GM12874 (cell line): ENCODE measurements at regions not wholly inside any gene's neighbourhood (a gene's known extent, or its start where the extent isn't known, plus 50 kb on each side); places are given as distances from the start of the nearest gene placed in this dataset.

ENCODE experiments used
- TF ChIP-seq, protein P1 (sequence below): IDR thresholded peaks from 2 replicates; pipeline ENCODE4 v1.5.1; 2011; ENCODE audit warnings: low read depth, mild to moderate bottlenecking, control low read depth, low read length, moderate library complexity; ENCODE audit not compliant: insufficient read depth

DNA sequence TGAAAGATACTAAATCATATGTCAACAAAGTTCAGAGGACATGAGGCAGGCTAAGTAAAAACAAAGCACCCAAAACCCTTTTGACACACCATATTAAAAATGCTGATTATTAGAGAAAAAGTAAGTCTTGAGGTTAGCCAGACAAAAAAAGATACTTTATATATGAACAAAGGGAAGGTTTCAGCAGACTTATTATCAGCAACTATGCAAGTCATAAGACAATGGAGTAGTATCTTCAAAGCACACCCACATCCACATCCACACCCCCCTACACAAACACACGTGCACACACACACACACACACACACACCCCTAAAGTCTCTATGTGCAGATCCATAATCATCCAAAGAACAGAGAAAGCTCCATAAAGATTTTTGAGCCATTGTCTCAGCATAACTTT, 1373.9 kb upstream of the CELF2 start:
- TF ChIP-seq, protein P1, sequence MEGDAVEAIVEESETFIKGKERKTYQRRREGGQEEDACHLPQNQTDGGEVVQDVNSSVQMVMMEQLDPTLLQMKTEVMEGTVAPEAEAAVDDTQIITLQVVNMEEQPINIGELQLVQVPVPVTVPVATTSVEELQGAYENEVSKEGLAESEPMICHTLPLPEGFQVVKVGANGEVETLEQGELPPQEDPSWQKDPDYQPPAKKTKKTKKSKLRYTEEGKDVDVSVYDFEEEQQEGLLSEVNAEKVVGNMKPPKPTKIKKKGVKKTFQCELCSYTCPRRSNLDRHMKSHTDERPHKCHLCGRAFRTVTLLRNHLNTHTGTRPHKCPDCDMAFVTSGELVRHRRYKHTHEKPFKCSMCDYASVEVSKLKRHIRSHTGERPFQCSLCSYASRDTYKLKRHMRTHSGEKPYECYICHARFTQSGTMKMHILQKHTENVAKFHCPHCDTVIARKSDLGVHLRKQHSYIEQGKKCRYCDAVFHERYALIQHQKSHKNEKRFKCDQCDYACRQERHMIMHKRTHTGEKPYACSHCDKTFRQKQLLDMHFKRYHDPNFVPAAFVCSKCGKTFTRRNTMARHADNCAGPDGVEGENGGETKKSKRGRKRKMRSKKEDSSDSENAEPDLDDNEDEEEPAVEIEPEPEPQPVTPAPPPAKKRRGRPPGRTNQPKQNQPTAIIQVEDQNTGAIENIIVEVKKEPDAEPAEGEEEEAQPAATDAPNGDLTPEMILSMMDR = no peak

DNA sequence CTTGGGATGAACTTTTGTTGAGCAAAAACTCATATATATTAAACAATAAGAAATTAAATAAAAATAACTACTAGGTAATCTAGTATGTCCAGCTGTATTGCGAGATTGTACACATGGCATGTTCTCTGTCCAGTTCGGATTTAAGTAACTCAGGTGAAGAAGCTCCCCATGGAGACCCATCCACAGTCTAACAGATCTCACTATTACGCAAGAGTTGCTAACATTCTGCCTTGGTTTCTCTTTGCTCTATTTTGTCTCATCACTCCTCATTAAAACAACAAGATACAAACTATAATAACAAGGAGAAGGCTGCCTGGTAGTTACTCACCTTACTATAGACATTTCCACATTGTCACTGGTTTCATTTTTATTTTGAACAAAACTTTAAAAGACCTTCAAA, 1372.3 kb upstream of the CELF2 start:
- TF ChIP-seq, protein P1 = no peak

DNA sequence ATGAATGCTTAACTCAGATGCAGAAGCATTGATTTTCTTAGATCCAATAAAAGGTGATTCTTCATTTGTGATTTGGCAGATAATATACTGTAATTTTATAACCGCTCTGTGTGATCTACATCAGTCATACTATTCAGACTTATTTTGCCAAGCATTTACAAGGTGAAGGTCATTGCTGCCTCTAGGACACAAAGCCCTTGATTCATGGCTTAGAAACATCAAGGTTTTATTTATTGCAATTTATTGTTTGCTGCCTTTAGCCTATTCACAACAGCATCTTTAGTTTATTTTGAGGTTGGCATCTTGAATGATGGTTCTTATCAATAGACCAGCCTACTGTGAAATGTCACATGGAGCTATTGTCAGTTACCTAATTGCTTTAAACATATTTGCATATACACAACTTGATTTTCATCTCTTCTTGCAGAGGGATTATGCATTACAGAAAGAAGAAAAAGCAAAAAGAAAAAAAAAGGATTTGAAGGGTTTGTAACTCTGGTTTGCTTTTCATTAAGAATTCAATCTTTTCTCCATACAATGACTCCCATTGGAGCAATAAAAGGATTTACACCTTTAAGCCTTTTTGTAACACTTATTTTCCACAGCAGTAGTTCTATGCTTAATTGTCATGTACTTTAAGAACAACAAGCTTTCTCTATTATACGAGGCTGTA, 1371.6 kb upstream of the CELF2 start:
- TF ChIP-seq, protein P1 = no peak

DNA sequence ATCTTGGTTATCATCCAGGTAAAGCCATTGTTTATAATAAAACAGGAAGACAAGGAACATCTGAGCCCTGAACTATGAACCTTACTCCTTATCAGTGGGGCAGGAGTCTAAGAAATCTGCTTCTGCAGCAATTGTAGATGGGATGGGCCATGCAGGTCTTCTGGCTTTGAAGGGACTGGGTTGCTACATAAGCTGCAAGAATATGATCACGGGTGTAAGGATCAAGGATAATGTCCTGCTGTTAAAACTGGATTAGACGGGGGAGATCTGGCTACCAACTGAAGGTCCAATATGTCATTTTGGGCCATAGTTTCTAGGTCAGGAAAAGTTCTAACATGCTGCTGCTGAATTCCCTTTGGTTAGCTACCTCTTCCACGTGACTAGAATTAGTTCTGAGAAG, 1363.4 kb upstream of the CELF2 start:
- TF ChIP-seq, protein P1 = no peak

DNA sequence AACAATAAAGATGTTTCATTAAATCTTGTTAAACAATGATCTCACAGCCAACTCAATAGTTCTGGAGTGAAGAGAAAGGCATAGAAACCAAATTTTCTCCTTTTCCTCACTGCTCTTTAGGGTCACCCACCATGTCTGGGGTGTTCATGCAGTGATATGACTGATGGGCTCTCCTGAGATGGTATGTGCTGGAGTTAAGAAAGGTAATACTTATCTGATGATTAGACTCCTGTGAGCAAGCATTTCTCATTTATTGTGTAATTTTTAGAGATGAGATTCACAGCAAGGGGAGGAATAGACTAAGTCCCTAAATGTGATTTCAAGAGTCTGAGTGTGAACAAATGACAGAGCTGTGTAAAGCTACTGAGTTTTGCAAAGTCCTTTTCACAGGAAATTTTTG, 1361.3 kb upstream of the CELF2 start:
- TF ChIP-seq, protein P1 = no peak

DNA sequence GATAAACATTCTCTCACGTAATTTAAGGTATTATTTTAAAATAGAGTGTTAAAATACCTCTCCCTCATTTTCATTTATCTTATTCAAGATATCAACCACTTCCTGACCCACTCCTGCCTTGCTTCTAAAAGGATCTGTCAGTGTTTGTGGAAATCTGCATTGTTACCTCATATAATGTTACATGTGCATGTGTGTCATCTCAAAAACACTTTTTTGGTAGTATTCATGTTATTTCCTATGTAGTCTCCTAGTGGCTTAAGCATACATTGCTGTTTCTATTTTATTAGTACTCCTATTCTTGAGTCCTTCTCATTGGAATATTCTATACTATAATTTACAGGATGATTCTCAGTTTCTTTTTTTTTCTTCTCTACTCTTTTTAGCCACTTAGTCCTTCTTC, 1360.7 kb upstream of the CELF2 start:
- TF ChIP-seq, protein P1 = no peak

DNA sequence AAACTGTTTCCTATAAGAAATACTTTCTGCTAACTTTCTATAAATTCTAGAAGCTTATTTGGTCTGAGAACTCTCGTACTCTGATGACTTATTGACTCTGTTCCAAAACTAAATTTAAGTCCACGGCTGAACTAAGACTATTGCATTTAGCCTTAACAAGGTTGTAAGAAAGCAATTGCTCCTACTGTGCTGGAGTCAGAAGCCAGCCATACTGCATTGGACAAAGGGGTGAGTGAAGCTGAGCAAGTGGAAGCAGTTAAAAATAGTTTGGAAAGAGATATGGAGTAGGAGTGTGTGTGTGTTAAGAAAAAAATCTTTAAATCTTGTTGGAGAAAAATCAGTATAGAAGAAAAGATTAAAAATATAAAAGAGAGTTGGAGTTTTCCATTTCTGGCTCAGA, 1360.1 kb upstream of the CELF2 start:
- TF ChIP-seq, protein P1 = no peak
